ENCODE measurements at regions not wholly inside any gene's neighbourhood (a gene's known extent, or its start where the extent isn't known, plus 50 kb on each side); places are given as distances from the start of the nearest gene placed in this dataset.
"Not testable (repeated sequence)": the region's sequence is repeated elsewhere in the genome, so short reads cannot be mapped to it uniquely, and the experiment has no call there.

GRCh38 chr6:27814665-27815424 lies 97.4 kb downstream of the OR2B2 start:
- no peak for TF ChIP-seq CTCF (IDR thresholded peaks at IDR 0.05; ENCODE audit: insufficient read depth, low read length)
- peak overlapping the region; percentile 68 for H3K4me3 ChIP-seq (ENCODE audit: low read depth, low read length)
- DNase-seq (ENCODE audit: low read depth), result peak; percentile 98

- H3K4me3 ChIP-seq (ENCODE audit: low read depth, low read length), result peak overlapping the region; percentile 68
Observed at GRCh38 chr6:27814415-27814664, 97.9 kb downstream of the OR2B2 start.

GRCh38 chr6:27812805-27813492 lies 99.2 kb downstream of the OR2B2 start:
- no peak overlapping the region for H3K4me3 ChIP-seq (ENCODE audit: low read depth, low read length)
- no peak for TF ChIP-seq CTCF (IDR thresholded peaks at IDR 0.05; ENCODE audit: insufficient read depth, low read length)

More at GRCh38 chr6:27814415-27814664, 97.9 kb downstream of the OR2B2 start:
- DNase-seq (ENCODE audit: low read depth), result not testable (repeated sequence)

GRCh38 chr6:27812078-27812804 lies 100.0 kb downstream of the OR2B2 start:
- no peak overlapping the region for H3K4me3 ChIP-seq (ENCODE audit: low read depth, low read length)
- TF ChIP-seq CTCF (IDR thresholded peaks at IDR 0.05; ENCODE audit: insufficient read depth, low read length), result no peak
- DNase-seq (ENCODE audit: low read depth), result no peak

More at GRCh38 chr6:27812805-27813492, 99.2 kb downstream of the OR2B2 start:
- no peak for DNase-seq (ENCODE audit: low read depth)

GRCh38 chr6:27811451-27811772 lies 100.8 kb downstream of the OR2B2 start:
- DNase-seq (ENCODE audit: low read depth), result no peak
- TF ChIP-seq CTCF (IDR thresholded peaks at IDR 0.05; ENCODE audit: insufficient read depth, low read length), result no peak
- peak overlapping the region; percentile 84 for H3K4me3 ChIP-seq (ENCODE audit: low read depth, low read length)

- peak overlapping the region; percentile 84 for H3K4me3 ChIP-seq (ENCODE audit: low read depth, low read length)
- TF ChIP-seq CTCF (IDR thresholded peaks at IDR 0.05; ENCODE audit: insufficient read depth, low read length), result no peak
- no peak for DNase-seq (ENCODE audit: low read depth)
Observed at GRCh38 chr6:27810768-27811450, 101.3 kb downstream of the OR2B2 start.
